K562 (cell line): ENCODE measurements at regions not wholly inside any gene's neighbourhood (a gene's known extent, or its start where the extent isn't known, plus 50 kb on each side); places are given as distances from the start of the nearest gene placed in this dataset.

Source experiments
- BACH1 ChIP-seq: fragments of 200-800 bp; sonication (Bioruptor generic); IDR thresholded peaks from 2 replicates; pipeline ENCODE4 v1.6.1; 2016; ENCODE audit warnings: missing genetic modification characterization, missing compliant biosample characterization
- C11orf30 ChIP-seq: fragments of 450-650 bp; IDR thresholded peaks from 2 replicates; pipeline ENCODE4 v1.6.1; 2016; ENCODE audit warnings: low read depth, mild to moderate bottlenecking
- CEBPG ChIP-seq, 3 experiments: fragments of 200-800 bp in 1 of 3; sonication (Bioruptor generic) in 1 of 3; sonication (generic) in 1 of 3; formaldehyde crosslinking in 1 of 3; IDR thresholded peaks in 2 of 3; conservative IDR thresholded peaks in 1 of 3; 2 replicates each; pipeline versions ENCODE4 v1.6.1 to v1.8.0; 2016 to 2022; ENCODE audit warnings: missing compliant biosample characterization in 2 of 3, missing genetic modification characterization in 2 of 3, mild to moderate bottlenecking in 1 of 3, missing genetic modification reagents in 1 of 3
- E2F1 ChIP-seq: sonication (generic); formaldehyde crosslinking; IDR thresholded peaks from 2 replicates; pipeline ENCODE4 v1.8.1; 2023; ENCODE audit warnings: mild to moderate bottlenecking, missing genetic modification reagents, moderate library complexity
- EGR1 ChIP-seq: fragments of 450-650 bp; conservative IDR thresholded peaks from 2 replicates; pipeline ENCODE4 v1.6.1; 2017; ENCODE audit warnings: mild to moderate bottlenecking
- FOSL1 ChIP-seq: fragments of 200-800 bp; sonication (Bioruptor generic); conservative IDR thresholded peaks from 2 replicates; pipeline ENCODE4 v1.6.1; 2016; ENCODE audit warnings: missing genetic modification characterization, missing compliant biosample characterization
- HNRNPL ChIP-seq: fragments of 200-400 bp; formaldehyde crosslinking; IDR thresholded peaks from 2 replicates; pipeline ENCODE4 v1.6.1; 2017; ENCODE audit warnings: low read depth, mild to moderate bottlenecking, low read length
- KDM1A ChIP-seq, 2 experiments: fragments of 450-650 bp; IDR thresholded peaks; 2 replicates each; pipeline ENCODE4 v1.6.1; 2016; ENCODE audit warnings: mild to moderate bottlenecking in 2 of 2
- KLF16 ChIP-seq: IDR thresholded peaks from 2 replicates; pipeline ENCODE4 v1.6.1; 2016; ENCODE audit warnings: antibody characterized with exemption
- L3MBTL2 ChIP-seq: fragments of 450-650 bp; IDR thresholded peaks from 2 replicates; pipeline ENCODE4 v1.6.1; 2016; ENCODE audit warnings: mild to moderate bottlenecking, moderate library complexity
- MTA1 ChIP-seq: fragments of 450-650 bp; IDR thresholded peaks from 2 replicates; pipeline ENCODE4 v1.6.1; 2017; ENCODE audit warnings: borderline replicate concordance
- NFIC ChIP-seq: fragments of 450-650 bp; IDR thresholded peaks from 2 replicates; pipeline ENCODE4 v1.6.1; 2017; ENCODE audit warnings: mild to moderate bottlenecking, inconsistent platforms
- PKNOX1 ChIP-seq: fragments of 450-650 bp; IDR thresholded peaks from 2 replicates; pipeline ENCODE4 v1.6.1; 2016
- PPARD ChIP-seq: fragments of 250-450 bp; sonication (Bioruptor Pico); IDR thresholded peaks from 2 replicates; pipeline ENCODE4 v1.8.0; 2022; ENCODE audit warnings: inconsistent platforms, mild to moderate bottlenecking, moderate library complexity
- SRSF3 ChIP-seq: fragments of 200-400 bp; formaldehyde crosslinking; IDR thresholded peaks from 2 replicates; pipeline ENCODE4 v1.6.1; 2016; ENCODE audit warnings: mild to moderate bottlenecking, low read length, moderate library complexity; ENCODE audit not compliant: insufficient read depth
- TAL1 ChIP-seq: fragments of 450-650 bp; IDR thresholded peaks from 2 replicates; pipeline ENCODE4 v1.6.1; 2016; ENCODE audit warnings: mild to moderate bottlenecking
- ZBTB34 ChIP-seq: fragments of 250-450 bp; sonication (Bioruptor Pico); IDR thresholded peaks from 2 replicates; pipeline ENCODE4 v1.8.0; 2021; ENCODE audit warnings: mild to moderate bottlenecking, moderate library complexity
- ZNF197 ChIP-seq: fragments of 200-800 bp; sonication (Bioruptor generic); IDR thresholded peaks from 2 replicates; pipeline ENCODE4 v1.6.1; 2016; ENCODE audit warnings: low read depth, missing genetic modification characterization, missing compliant biosample characterization
- ZNF561 ChIP-seq: fragments of 450-650 bp; formaldehyde crosslinking; conservative IDR thresholded peaks from 2 replicates; pipeline ENCODE4 v1.4.0; 2020; ENCODE audit warnings: mild to moderate bottlenecking, moderate library complexity
- ZNF609 ChIP-seq: sonication (generic); formaldehyde crosslinking; IDR thresholded peaks from 2 replicates; pipeline ENCODE4 v1.8.1; 2023; ENCODE audit warnings: missing genetic modification reagents, mild to moderate bottlenecking, borderline replicate concordance

- TF ChIP-seq TAL1 (peak; percentile 48; the same call in 1 of the 2 replicates), ZNF609 (no peak), EGR1 (no peak), E2F1 (no peak), NFIC (peak; percentile 37; the same call in 1 of the 2 replicates), ZBTB34 (CRISPR knock-in tag) (no peak), ZNF197 (CRISPR knock-in tag) (no peak), ZNF561 (no peak), L3MBTL2 (peak; percentile 39; the same call in 1 of the 2 replicates), KLF16 (peak; percentile 58; the same call in 1 of the 2 replicates), MTA1 (no peak), HNRNPL (no peak), PPARD (CRISPR knock-in tag) (no peak), BACH1 (tag) (no peak), SRSF3 (no peak), C11orf30 (peak; percentile 41), PKNOX1 (peak; percentile 90), KDM1A (IDR thresholded peaks at IDR 0.05) (peak in 1 of 2 experiments; percentile 34; a peak in 1 of 4 replicates), CEBPG (CRISPR knock-in tag; IDR thresholded peaks at IDR 0.05) (no peak), CEBPG (tag; conservative IDR thresholded peaks at IDR 0.05 in 1 of 2, IDR thresholded peaks at IDR 0.05 in 1 of 2) (no peak), FOSL1 (tag) (peak; percentile 94)
Measured at GRCh38 chr14:32259368-32260013, 56.4 kb upstream of the RNU6-8 start (continued).
